ENCODE measurements at regions not wholly inside any gene's neighbourhood (a gene's known extent, or its start where the extent isn't known, plus 50 kb on each side); places are given as distances from the start of the nearest gene placed in this dataset.

DNA sequence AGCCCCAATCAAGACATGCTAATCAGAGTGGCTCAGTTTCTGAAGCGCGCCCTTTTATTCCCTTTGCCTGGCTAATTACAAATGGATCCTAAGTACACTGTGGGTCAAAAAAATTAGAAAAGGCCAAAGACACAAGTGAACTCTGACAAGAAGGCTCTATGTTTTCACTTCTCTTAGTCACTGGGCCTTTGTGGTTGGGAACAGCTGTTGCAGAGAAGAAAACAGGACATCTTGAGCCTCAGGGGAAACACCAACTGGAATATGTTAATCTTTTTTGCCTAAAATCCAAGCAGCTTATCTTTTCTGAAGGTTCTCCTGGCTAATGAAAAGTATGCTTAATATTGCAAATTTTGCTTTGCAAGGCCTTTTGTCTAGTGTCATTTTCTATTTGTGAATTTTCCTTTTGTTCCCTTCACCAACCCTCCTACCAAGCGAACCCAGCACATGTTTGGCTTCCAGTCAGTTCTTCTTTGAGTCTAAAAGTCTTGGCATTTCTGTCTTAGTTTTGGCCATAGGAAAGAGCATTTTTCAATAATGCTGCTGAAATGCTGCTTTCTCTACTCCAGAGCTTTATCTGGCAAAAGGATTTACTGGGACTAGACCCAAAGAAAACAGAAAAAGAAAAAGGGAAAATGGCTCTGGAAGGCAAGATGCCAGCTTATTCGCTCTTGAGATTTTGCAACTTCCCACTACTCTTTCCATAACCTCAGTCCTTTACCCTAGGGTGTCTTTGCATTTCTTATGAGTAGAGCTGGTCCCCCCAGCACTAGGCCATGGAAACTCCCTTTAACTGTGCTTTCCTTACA lies 440.2 kb upstream of the ST6GAL2 start:
- H3K36me3 Mint-ChIP-seq (ENCODE audit: insufficient read depth, unreplicated experiment): no peaks in the 10 kb centered on the region
- CTCF ChIA-PET: no interaction called here
- no peaks in the 10 kb centered on the region for H3K4me1 Mint-ChIP-seq (ENCODE audit: low read depth, unreplicated experiment)
- intact Hi-C loops (cut with micrococcal nuclease; ENCODE audit: unreplicated experiment): no loop called here
- no TSS peak for BruUV-seq (replicated peaks)
- H3K27ac Mint-ChIP-seq (ENCODE audit: unreplicated experiment): no peak overlapping the region
- no peak overlapping the region for H3K4me3 Mint-ChIP-seq (ENCODE audit: low read depth, unreplicated experiment)
- H3K9me3 Mint-ChIP-seq (ENCODE audit: low read depth, unreplicated experiment): peaks cover 26% of the 10 kb centered on the region
- no peaks in the 10 kb centered on the region for H3K27me3 Mint-ChIP-seq (ENCODE audit: unreplicated experiment)
- no peak for DNase-seq
- TF ChIP-seq, protein P1, sequence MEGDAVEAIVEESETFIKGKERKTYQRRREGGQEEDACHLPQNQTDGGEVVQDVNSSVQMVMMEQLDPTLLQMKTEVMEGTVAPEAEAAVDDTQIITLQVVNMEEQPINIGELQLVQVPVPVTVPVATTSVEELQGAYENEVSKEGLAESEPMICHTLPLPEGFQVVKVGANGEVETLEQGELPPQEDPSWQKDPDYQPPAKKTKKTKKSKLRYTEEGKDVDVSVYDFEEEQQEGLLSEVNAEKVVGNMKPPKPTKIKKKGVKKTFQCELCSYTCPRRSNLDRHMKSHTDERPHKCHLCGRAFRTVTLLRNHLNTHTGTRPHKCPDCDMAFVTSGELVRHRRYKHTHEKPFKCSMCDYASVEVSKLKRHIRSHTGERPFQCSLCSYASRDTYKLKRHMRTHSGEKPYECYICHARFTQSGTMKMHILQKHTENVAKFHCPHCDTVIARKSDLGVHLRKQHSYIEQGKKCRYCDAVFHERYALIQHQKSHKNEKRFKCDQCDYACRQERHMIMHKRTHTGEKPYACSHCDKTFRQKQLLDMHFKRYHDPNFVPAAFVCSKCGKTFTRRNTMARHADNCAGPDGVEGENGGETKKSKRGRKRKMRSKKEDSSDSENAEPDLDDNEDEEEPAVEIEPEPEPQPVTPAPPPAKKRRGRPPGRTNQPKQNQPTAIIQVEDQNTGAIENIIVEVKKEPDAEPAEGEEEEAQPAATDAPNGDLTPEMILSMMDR (IDR thresholded peaks at IDR 0.05; ENCODE audit: unreplicated experiment): no peak

DNA sequence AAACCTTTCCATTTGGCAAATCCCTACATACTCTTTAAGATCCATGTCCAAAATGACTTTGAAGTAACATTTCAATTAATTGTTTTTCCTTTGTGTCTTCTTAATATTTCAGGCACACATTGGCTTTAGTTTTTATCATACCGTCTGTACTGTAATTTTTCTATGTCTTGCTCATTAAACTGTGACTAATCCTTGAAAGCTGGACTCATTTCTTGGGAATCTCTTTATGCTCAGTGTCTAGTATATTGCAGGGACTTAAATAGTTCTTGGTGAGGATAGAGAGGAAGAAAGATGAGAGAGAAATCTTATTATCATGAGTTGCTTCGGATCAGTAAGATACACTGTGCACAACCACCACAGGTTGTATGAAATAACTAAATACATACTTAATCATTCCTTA lies 448.3 kb upstream of the ST6GAL2 start:
- Mint-ChIP-seq H3K36me3 (ENCODE audit: insufficient read depth, unreplicated experiment) (no peaks in the 10 kb centered on the region), H3K4me1 (ENCODE audit: low read depth, unreplicated experiment) (no peaks in the 10 kb centered on the region), H3K27ac (ENCODE audit: unreplicated experiment) (no peak overlapping the region), H3K27me3 (ENCODE audit: unreplicated experiment) (no peaks in the 10 kb centered on the region), H3K4me3 (ENCODE audit: low read depth, unreplicated experiment) (no peak overlapping the region), H3K9me3 (ENCODE audit: low read depth, unreplicated experiment) (peaks cover 24% of the 10 kb centered on the region)
- TF ChIP-seq, protein P1 (IDR thresholded peaks at IDR 0.05; ENCODE audit: unreplicated experiment): no peak
- intact Hi-C loops (cut with micrococcal nuclease; ENCODE audit: unreplicated experiment): no loop called here
- BruUV-seq (replicated peaks): no TSS peak
- DNase-seq: no peak
- CTCF ChIA-PET: no interaction called here

DNA sequence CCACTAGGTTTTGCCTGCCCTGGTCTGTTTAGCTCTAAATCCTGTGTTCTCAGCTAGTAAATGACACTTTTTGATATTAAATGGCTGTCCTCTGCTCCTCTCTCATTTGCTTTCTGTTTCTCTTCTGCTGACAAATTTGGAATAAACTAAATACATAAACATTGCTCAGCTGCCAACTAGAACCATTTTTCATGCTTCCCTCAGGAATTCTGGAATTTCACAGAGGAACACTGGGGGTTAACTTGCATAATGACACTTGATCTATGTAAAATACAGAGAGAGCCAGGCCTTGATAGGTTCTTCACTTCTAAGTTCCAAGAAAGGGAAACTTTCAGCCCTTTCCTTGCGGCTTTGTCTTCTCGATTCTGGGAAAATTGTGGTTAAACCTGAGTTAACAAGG lies 450.6 kb upstream of the ST6GAL2 start:
- no peak overlapping the region for H3K27ac Mint-ChIP-seq (ENCODE audit: unreplicated experiment)
- TF ChIP-seq, protein P1 (IDR thresholded peaks at IDR 0.05; ENCODE audit: unreplicated experiment): no peak
- BruUV-seq (replicated peaks): no TSS peak
- CTCF ChIA-PET: no interaction called here
- intact Hi-C loops (cut with micrococcal nuclease; ENCODE audit: unreplicated experiment): no loop called here
- no peaks in the 10 kb centered on the region for H3K4me1 Mint-ChIP-seq (ENCODE audit: low read depth, unreplicated experiment)
- H3K27me3 Mint-ChIP-seq (ENCODE audit: unreplicated experiment): no peaks in the 10 kb centered on the region
- H3K36me3 Mint-ChIP-seq (ENCODE audit: insufficient read depth, unreplicated experiment): no peaks in the 10 kb centered on the region
- H3K4me3 Mint-ChIP-seq (ENCODE audit: low read depth, unreplicated experiment): no peak overlapping the region
- DNase-seq: no peak
- peaks cover 26% of the 10 kb centered on the region for H3K9me3 Mint-ChIP-seq (ENCODE audit: low read depth, unreplicated experiment)

DNA sequence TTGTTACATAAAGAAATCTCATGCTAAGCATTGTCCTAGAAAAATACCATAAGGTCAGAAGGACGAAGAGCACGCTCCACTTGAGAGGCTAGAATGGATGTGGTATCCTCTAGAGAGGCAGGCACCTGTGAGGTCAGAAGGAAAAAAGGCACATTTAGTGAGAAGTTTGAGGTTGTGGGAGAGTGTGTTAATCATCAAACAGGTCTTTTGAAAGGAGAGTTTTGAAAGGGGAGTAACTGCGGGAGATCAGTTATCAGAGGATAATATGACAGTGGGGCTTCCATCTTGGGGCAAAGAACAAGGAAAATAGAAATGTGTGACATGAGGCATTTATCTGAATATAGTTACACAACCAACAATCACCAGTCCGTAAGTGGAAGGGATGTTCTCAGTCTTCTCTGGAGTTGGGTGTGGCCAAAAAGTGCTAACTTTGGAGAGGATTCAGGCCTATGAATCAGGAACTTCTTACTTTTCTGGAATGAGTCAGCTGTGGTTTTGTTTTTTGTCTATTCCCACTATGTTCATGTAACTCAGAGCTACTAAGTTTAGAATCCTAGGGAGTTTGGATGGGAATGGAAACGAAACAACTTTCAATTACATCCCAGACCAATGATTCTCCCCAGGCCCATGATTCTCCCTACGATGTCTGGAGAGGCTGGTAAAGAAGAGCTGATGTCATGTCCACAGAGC lies 451.4 kb upstream of the ST6GAL2 start:
- intact Hi-C loops (cut with micrococcal nuclease; ENCODE audit: unreplicated experiment): no loop called here
- H3K27ac Mint-ChIP-seq (ENCODE audit: unreplicated experiment): no peak overlapping the region
- H3K4me3 Mint-ChIP-seq (ENCODE audit: low read depth, unreplicated experiment): no peak overlapping the region
- H3K36me3 Mint-ChIP-seq (ENCODE audit: insufficient read depth, unreplicated experiment): no peaks in the 10 kb centered on the region
- TF ChIP-seq, protein P1 (IDR thresholded peaks at IDR 0.05; ENCODE audit: unreplicated experiment): no peak
- H3K4me1 Mint-ChIP-seq (ENCODE audit: low read depth, unreplicated experiment): no peaks in the 10 kb centered on the region
- no TSS peak for BruUV-seq (replicated peaks)
- no peaks in the 10 kb centered on the region for H3K27me3 Mint-ChIP-seq (ENCODE audit: unreplicated experiment)
- peaks cover 26% of the 10 kb centered on the region for H3K9me3 Mint-ChIP-seq (ENCODE audit: low read depth, unreplicated experiment)
- DNase-seq: no peak
- CTCF ChIA-PET: no interaction called here
